ENCODE measurements at regions not wholly inside any gene's neighbourhood (a gene's known extent, or its start where the extent isn't known, plus 50 kb on each side); places are given as distances from the start of the nearest gene placed in this dataset.
A peak's percentile ranks its signal among the peaks of the same experiment; 100 is the strongest.
"Not testable (repeated sequence)": the region's sequence is repeated elsewhere in the genome, so short reads cannot be mapped to it uniquely, and the experiment has no call there.

DNA sequence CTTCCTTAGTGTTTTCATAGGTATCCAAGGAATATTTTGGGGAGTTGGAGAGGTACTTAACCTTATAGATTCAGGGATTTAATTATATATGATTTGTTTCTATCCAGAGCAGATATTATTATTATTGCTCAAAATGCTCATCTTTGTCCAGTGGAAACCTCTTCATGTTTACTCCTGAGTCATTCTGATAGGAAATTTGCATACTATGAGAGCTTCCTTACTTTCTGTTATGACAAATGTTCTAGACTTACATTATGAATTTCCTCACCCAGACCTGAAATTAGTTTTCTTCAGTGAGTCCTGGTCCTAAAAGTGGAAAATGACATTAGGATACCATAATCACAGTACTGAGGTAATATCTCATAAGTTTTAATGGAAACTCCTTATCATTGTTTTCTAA lies 57.5 kb upstream of the PLPPR5 start:
- H3K27me3 ChIP-seq (ENCODE audit: insufficient read depth, low read length): no peaks in the 10 kb centered on the region
- H3K4me3 ChIP-seq (ENCODE audit: low read length in 2 of 2): no peak overlapping the region
- intact Hi-C loops (cut with micrococcal nuclease): no loop called here
- ChIA-PET CTCF (ENCODE audit: partially characterized antibody) (no interaction called here), POLR2A (ENCODE audit: partially characterized antibody) (no interaction called here)
- no peaks in the 10 kb centered on the region for H3K9me3 ChIP-seq (ENCODE audit: control insufficient read depth in 1 of 2, low read length in 2 of 2)
- no peak overlapping the region for H3K27ac ChIP-seq (ENCODE audit: low read depth, low read length)
- Mint-ChIP-seq H3K27ac (no peak overlapping the region), H3K36me3 (no peaks in the 10 kb centered on the region), H3K4me1 (no peaks in the 10 kb centered on the region), H3K27me3 (peaks cover 4 to 8% of the 10 kb centered on the region in 2 donors), H3K9me3 (no peaks in the 10 kb centered on the region), H3K4me3 (no peak overlapping the region)
- no peak for DNase-seq
- H3K4me1 ChIP-seq (ENCODE audit: insufficient read depth, low read length): no peaks in the 10 kb centered on the region
- no peaks in the 10 kb centered on the region for H3K36me3 ChIP-seq (ENCODE audit: insufficient read depth, low read length)

DNA sequence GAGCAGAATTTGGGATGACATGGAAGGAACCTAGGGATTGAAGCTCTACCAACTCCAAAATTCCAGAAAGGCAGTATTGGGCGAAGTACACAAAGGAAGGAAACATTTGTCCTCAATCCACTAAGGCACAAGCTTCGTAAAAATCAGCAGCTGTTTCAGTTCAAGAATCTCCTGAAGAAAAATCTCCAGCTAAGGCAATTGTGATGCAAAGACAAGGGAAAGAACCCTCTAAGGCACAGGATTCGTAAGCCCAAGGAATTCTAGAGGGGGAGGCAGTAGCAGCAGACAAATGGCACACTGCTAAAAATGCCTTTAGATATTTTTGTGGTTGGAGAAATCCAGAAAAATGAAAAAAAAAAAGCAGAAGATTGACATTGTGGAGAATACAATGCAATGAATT lies 64.5 kb upstream of the PLPPR5 start:
- CTCF ChIA-PET (ENCODE audit: partially characterized antibody): no interaction called here
- Histone ChIP-seq H3K36me3 (ENCODE audit: insufficient read depth, low read length) (no peaks in the 10 kb centered on the region), H3K27me3 (ENCODE audit: insufficient read depth, low read length) (no peaks in the 10 kb centered on the region), H3K27ac (ENCODE audit: low read depth, low read length) (no peak overlapping the region), H3K4me3 (ENCODE audit: low read length in 2 of 2) (no peak overlapping the region), H3K9me3 (ENCODE audit: control insufficient read depth in 1 of 2, low read length in 2 of 2) (no peaks in the 10 kb centered on the region), H3K4me1 (ENCODE audit: insufficient read depth, low read length) (no peaks in the 10 kb centered on the region)
- H3K4me3 Mint-ChIP-seq: no peak overlapping the region
- no peaks in the 10 kb centered on the region for H3K4me1 Mint-ChIP-seq
- intact Hi-C loops (cut with micrococcal nuclease): no loop called here
- H3K27me3 Mint-ChIP-seq: peaks cover 0 to 2% of the 10 kb centered on the region in 2 donors
- H3K36me3 Mint-ChIP-seq: no peaks in the 10 kb centered on the region
- DNase-seq: no peak
- no peaks in the 10 kb centered on the region for H3K9me3 Mint-ChIP-seq
- no peak overlapping the region for H3K27ac Mint-ChIP-seq
- POLR2A ChIA-PET (ENCODE audit: partially characterized antibody): no interaction called here

DNA sequence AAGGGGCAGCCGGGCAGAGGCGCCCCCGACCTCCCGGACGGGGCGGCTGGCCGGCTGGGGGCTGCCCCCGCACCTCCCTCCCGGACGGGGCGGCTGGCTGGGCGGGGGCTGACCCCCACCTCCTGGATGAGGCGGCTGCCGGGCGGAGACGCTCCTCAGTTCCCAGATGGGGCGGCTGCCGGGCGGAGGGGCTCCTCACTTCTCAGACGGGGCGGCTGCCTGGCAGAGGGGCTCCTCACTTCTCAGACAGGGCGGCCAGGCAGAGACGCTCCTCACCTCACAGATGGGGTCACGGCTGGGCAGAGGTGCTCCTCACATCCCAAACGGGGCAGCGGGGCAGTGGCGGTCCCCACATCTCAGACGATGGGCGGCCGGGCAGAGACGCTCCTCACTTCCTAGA lies 73.9 kb upstream of the PLPPR5 start:
- H3K9me3 ChIP-seq (ENCODE audit: control insufficient read depth in 1 of 2, low read length in 2 of 2); H3K4me1 ChIP-seq (ENCODE audit: insufficient read depth, low read length); H3K27me3 ChIP-seq (ENCODE audit: insufficient read depth, low read length); CTCF ChIA-PET (ENCODE audit: partially characterized antibody); POLR2A ChIA-PET (ENCODE audit: partially characterized antibody); DNase-seq; intact Hi-C loops (cut with micrococcal nuclease); H3K36me3 ChIP-seq (ENCODE audit: insufficient read depth, low read length); H3K27ac ChIP-seq (ENCODE audit: low read depth, low read length); H3K4me3 ChIP-seq (ENCODE audit: low read length in 2 of 2); H3K27ac Mint-ChIP-seq; H3K4me1 Mint-ChIP-seq; H3K4me3 Mint-ChIP-seq; H3K36me3 Mint-ChIP-seq; H3K27me3 Mint-ChIP-seq: not testable (repeated sequence)
- H3K9me3 Mint-ChIP-seq: peaks cover 0 to 10% (median under 1%) of the 10 kb centered on the region in 8 donors

GRCh38 chr1:99082366-99082765 lies 77.7 kb upstream of the PLPPR5 start:
- intact Hi-C loops (cut with micrococcal nuclease): no loop called here
- no peaks in the 10 kb centered on the region for H3K36me3 Mint-ChIP-seq
- no peaks in the 10 kb centered on the region for H3K4me1 ChIP-seq (ENCODE audit: insufficient read depth, low read length)
- ChIA-PET POLR2A (ENCODE audit: partially characterized antibody) (no interaction called here), CTCF (ENCODE audit: partially characterized antibody) (no interaction called here)
- no peaks in the 10 kb centered on the region for H3K27me3 ChIP-seq (ENCODE audit: insufficient read depth, low read length)
- peaks cover 0 to 3% (median 0%) of the 10 kb centered on the region in 8 donors for H3K9me3 Mint-ChIP-seq
- H3K4me1 Mint-ChIP-seq: no peaks in the 10 kb centered on the region
- no peaks in the 10 kb centered on the region for H3K36me3 ChIP-seq (ENCODE audit: insufficient read depth, low read length)
- H3K27me3 Mint-ChIP-seq: peaks cover 0 to 2% of the 10 kb centered on the region in 2 donors
- no peak overlapping the region for H3K27ac Mint-ChIP-seq
- H3K9me3 ChIP-seq (ENCODE audit: control insufficient read depth in 1 of 2, low read length in 2 of 2): no peaks in the 10 kb centered on the region
- DNase-seq: no peak
- H3K4me3 ChIP-seq (ENCODE audit: low read length in 2 of 2): no peak overlapping the region
- no peak overlapping the region for H3K4me3 Mint-ChIP-seq
- H3K27ac ChIP-seq (ENCODE audit: low read depth, low read length): no peak overlapping the region

DNA sequence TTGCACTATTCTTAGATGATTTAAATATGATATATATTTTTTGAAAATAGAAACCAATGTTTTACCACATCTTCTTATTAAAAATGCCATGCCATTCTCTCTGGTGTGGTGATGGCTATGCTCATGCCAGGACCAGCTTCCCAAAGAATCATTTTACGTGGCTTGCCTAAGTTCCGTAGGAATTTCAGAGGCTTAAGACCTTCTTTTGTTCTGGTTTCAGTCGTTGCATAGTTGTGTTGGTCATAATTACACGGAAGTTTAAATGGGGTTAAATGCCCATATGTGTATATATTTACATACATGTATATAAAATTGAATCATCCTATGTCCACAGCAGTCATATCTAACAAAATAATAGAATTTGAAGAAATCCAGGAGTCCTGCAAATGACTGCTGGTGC lies 78.7 kb upstream of the PLPPR5 start:
- Histone ChIP-seq H3K27ac (ENCODE audit: low read depth, low read length) (no peak overlapping the region), H3K27me3 (ENCODE audit: insufficient read depth, low read length) (no peaks in the 10 kb centered on the region), H3K4me1 (ENCODE audit: insufficient read depth, low read length) (no peaks in the 10 kb centered on the region), H3K9me3 (ENCODE audit: control insufficient read depth in 1 of 2, low read length in 2 of 2) (no peaks in the 10 kb centered on the region), H3K4me3 (ENCODE audit: low read length in 2 of 2) (no peak overlapping the region), H3K36me3 (ENCODE audit: insufficient read depth, low read length) (no peaks in the 10 kb centered on the region)
- DNase-seq: no peak
- Mint-ChIP-seq H3K27me3 (peaks cover 0 to 2% of the 10 kb centered on the region in 2 donors), H3K27ac (no peak overlapping the region), H3K4me1 (peaks cover 0 to 3% (median 0%) of the 10 kb centered on the region in 4 donors), H3K4me3 (no peak overlapping the region), H3K36me3 (no peaks in the 10 kb centered on the region), H3K9me3 (peaks cover 0 to 3% (median 0%) of the 10 kb centered on the region in 8 donors)
- POLR2A ChIA-PET (ENCODE audit: partially characterized antibody): no interaction called here
- intact Hi-C loops (cut with micrococcal nuclease): no loop called here
- CTCF ChIA-PET (ENCODE audit: partially characterized antibody): no interaction called here

- H3K27ac Mint-ChIP-seq: no peak overlapping the region
- Histone ChIP-seq H3K27ac (ENCODE audit: low read depth, low read length) (no peak overlapping the region), H3K4me3 (ENCODE audit: low read length in 2 of 2) (no peak overlapping the region), H3K4me1 (ENCODE audit: insufficient read depth, low read length) (no peaks in the 10 kb centered on the region), H3K36me3 (ENCODE audit: insufficient read depth, low read length) (no peaks in the 10 kb centered on the region), H3K9me3 (ENCODE audit: control insufficient read depth in 1 of 2, low read length in 2 of 2) (no peaks in the 10 kb centered on the region), H3K27me3 (ENCODE audit: insufficient read depth, low read length) (no peaks in the 10 kb centered on the region)
- H3K9me3 Mint-ChIP-seq: peaks cover 0 to 3% (median 0%) of the 10 kb centered on the region in 8 donors
- H3K36me3 Mint-ChIP-seq: no peaks in the 10 kb centered on the region
- intact Hi-C loops (cut with micrococcal nuclease): no loop called here
- POLR2A ChIA-PET (ENCODE audit: partially characterized antibody): no interaction called here
- CTCF ChIA-PET (ENCODE audit: partially characterized antibody): no interaction called here
- H3K27me3 Mint-ChIP-seq: peaks cover 0 to 2% of the 10 kb centered on the region in 2 donors
- DNase-seq: no peak
- peaks cover 0 to 3% (median 0%) of the 10 kb centered on the region in 4 donors for H3K4me1 Mint-ChIP-seq
- H3K4me3 Mint-ChIP-seq: no peak overlapping the region
Measured at GRCh38 chr1:99084562-99084961, 79.9 kb upstream of the PLPPR5 start.

GRCh38 chr1:99086057-99086456 lies 81.4 kb upstream of the PLPPR5 start:
- no peak overlapping the region for H3K27ac ChIP-seq (ENCODE audit: low read depth, low read length)
- DNase-seq: no peak
- peaks cover 0 to 3% (median 0%) of the 10 kb centered on the region in 8 donors for H3K9me3 Mint-ChIP-seq
- no peaks in the 10 kb centered on the region for H3K4me1 ChIP-seq (ENCODE audit: insufficient read depth, low read length)
- H3K4me1 Mint-ChIP-seq: peaks cover 0 to 3% (median 0%) of the 10 kb centered on the region in 4 donors
- H3K27me3 ChIP-seq (ENCODE audit: insufficient read depth, low read length): no peaks in the 10 kb centered on the region
- H3K4me3 Mint-ChIP-seq: no peak overlapping the region
- intact Hi-C loops (cut with micrococcal nuclease): no loop called here
- no peaks in the 10 kb centered on the region for H3K9me3 ChIP-seq (ENCODE audit: control insufficient read depth in 1 of 2, low read length in 2 of 2)
- H3K36me3 Mint-ChIP-seq: no peaks in the 10 kb centered on the region
- H3K27ac Mint-ChIP-seq: no peak overlapping the region
- no peak overlapping the region for H3K4me3 ChIP-seq (ENCODE audit: low read length in 2 of 2)
- H3K27me3 Mint-ChIP-seq: peaks cover 1 to 2% of the 10 kb centered on the region in 2 donors
- CTCF ChIA-PET (ENCODE audit: partially characterized antibody): no interaction called here
- H3K36me3 ChIP-seq (ENCODE audit: insufficient read depth, low read length): no peaks in the 10 kb centered on the region
- POLR2A ChIA-PET (ENCODE audit: partially characterized antibody): no interaction called here

- intact Hi-C loops (cut with micrococcal nuclease): no loop called here
- H3K27ac ChIP-seq (ENCODE audit: low read depth, low read length): no peak overlapping the region
- H3K9me3 ChIP-seq (ENCODE audit: control insufficient read depth in 1 of 2, low read length in 2 of 2): no peaks in the 10 kb centered on the region
- no peaks in the 10 kb centered on the region for H3K27me3 ChIP-seq (ENCODE audit: insufficient read depth, low read length)
- H3K27me3 Mint-ChIP-seq: peaks cover 0 to 5% of the 10 kb centered on the region in 2 donors
- no peak for DNase-seq
- H3K4me1 ChIP-seq (ENCODE audit: insufficient read depth, low read length): no peaks in the 10 kb centered on the region
- H3K9me3 Mint-ChIP-seq: peaks cover 2 to 31% (median 27%) of the 10 kb centered on the region in 8 donors
- H3K36me3 ChIP-seq (ENCODE audit: insufficient read depth, low read length): no peaks in the 10 kb centered on the region
- H3K27ac Mint-ChIP-seq: peak overlapping the region in 1 of 7 donors; percentile 39
- POLR2A ChIA-PET (ENCODE audit: partially characterized antibody): no interaction called here
- no peak overlapping the region for H3K4me3 ChIP-seq (ENCODE audit: low read length in 2 of 2)
- CTCF ChIA-PET (ENCODE audit: partially characterized antibody): no interaction called here
- no peaks in the 10 kb centered on the region for H3K4me1 Mint-ChIP-seq
- H3K4me3 Mint-ChIP-seq: no peak overlapping the region
- H3K36me3 Mint-ChIP-seq: no peaks in the 10 kb centered on the region
Measured at GRCh38 chr1:99098589-99098988, 93.9 kb upstream of the PLPPR5 start.
